HG02678 (cell line): ENCODE measurements at regions not wholly inside any gene's neighbourhood (a gene's known extent, or its start where the extent isn't known, plus 50 kb on each side); places are given as distances from the start of the nearest gene placed in this dataset.
"Not testable (repeated sequence)": the region's sequence is repeated elsewhere in the genome, so short reads cannot be mapped to it uniquely, and the experiment has no call there.

Experiments used
- ATAC-seq: cut with Tn5 transposase; IDR thresholded peaks from one replicate; pipeline ENCODE4 v1.9.1; 2021; ENCODE audit warnings: mild to moderate bottlenecking, moderate library complexity; ENCODE audit not compliant: unreplicated experiment

DNA sequence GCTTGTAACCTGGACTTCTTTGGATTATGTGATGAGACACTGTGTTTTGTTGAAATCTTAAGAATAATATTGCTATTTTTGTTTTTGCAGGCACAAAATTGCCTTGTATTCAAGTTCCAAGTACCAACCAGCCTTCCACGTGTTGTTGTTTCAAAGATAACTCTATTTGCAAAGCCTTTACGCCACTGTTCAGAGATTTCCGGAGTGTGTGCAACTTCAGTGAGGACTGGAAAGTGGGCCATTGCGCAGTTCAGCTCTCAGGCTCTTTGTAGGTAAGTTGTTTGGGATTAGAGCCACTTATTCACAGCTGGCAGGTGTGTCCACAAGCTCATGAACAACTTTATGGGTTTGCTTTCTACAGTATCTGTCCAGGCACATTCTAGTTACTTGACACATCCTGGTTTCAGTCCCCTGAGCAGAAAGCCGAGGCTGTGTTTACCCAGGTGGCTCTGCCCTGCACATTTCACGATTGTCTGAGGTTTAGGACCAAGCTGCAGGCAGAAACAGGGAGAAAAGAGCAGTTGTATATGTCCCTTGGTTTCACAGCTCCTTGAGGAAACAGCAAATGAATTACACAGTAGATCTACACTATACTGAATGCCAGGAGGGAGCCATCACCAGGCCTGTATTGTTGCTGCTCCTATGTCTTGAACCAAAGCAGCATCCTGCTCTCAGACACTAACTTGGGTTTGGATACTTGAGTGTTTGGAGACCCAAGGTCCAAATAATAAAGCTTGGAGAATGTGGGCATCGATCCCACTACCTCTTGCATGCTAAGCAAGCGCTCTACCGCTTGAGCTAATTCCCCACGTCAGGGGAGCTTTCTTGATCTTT is 136.1 kb upstream of the ZNF322 start:
- not testable (repeated sequence) for ATAC-seq

DNA sequence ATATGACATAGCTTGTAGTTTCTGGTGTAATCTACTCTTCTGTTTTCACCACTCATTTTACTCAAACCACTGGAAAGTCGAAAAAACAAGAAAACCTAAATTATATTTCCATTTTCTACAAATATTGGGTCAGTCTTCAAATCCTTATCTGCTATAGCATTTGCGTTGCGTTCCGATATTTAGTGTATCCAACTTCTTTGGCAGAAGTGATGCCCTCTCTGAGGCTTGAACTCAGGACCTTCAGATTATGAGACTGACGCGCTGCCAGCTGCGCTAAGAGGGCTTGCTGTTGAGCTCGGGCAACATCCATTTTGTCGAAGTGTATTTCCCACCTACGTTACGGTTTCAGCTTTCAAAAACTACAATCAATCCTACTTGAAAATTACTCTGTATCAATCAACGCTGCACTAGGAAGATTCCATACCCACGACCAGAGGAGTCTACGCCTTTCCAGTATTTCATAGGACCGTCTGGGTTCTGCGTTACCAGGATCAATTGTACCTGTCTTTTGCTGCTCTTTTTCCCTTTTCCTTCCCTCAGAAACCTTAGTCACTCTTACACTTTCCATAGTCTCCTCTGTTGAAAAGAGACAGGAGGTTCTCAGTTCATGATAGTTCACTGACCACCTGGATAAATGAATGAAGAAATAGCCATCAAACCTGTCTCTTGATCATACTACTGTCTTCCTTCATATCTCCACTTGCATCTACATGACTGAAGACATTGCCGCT is 140.5 kb upstream of the ZNF322 start:
- ATAC-seq: not testable (repeated sequence)

DNA sequence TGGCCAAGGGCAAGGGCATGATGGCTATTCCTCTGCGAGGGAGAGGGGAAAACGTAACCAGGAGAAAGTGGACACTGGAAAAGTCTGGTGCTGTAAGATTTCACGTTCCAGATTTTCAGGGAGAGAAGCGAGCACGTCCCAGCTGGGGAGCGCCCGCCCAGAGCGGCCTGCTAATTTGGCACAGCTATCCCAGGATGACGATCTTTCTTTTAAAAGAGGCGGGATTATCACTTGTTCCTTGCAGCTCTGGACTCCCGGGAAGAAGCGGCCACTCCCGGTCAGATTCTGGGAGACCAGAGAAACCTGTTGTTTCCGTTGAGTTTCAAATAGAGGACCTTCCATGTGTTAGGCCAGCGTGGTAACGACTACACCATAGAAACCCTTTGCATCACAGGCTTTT is 144.2 kb upstream of the ZNF322 start:
- ATAC-seq: not testable (repeated sequence)

DNA sequence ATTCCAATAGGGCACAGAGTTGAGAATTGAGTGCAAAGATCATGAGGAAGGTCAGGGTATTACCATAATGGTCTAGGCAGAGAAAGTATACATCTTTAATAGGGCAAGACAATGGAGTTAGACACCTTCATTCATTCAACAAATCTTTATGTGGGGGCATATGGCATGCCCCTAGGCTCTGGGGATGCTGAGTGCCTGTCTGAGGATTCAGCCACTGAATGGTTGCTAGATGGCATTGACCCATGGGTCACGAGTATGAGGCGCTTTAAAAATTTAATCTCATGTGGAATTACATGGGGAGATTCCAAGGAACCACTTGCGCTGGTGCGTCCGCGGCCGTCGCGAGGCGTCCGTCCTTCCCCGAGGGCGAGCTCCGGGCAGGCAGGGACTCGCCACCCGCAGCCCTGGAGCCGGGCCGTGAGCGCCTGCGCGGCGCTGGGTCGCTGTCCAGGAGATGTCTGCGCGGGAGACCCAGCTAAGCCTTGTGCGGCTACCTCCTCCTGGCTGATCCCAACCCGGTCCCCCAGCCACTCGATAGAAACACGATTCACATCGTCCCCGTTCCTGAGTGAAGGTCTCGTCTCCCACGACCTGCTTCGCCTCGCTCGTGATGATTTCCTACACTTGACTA is 152.1 kb upstream of the ZNF322 start:
- ATAC-seq: not testable (repeated sequence)

DNA sequence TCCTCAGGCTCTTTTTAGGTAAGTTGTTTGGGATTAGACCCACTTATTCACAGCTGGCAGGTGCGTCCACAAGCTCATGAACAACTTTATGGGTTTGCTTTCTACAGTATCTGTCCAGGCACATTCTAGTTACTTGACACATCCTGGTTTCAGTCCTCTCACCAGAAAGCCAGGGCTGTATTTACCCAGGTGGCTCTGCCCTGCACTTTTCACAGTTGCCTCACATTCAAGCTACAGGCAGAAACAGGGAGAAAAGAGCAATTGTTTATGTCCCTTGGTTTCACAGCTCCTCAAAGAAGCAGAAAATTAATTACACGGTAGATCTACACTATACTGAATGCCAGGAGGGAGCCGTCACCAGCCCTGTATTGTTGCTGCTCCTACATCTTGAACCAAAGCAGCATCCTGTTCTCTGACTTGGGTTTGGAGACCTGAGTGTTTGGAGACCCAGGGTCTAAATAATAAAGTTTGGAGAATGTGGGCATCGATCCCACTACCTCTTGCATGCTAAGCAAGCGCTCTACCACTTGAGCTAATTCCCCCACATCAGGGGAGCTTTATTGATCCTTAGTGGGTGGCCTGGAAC is 159.2 kb upstream of the ZNF322 start:
- ATAC-seq: not testable (repeated sequence)

DNA sequence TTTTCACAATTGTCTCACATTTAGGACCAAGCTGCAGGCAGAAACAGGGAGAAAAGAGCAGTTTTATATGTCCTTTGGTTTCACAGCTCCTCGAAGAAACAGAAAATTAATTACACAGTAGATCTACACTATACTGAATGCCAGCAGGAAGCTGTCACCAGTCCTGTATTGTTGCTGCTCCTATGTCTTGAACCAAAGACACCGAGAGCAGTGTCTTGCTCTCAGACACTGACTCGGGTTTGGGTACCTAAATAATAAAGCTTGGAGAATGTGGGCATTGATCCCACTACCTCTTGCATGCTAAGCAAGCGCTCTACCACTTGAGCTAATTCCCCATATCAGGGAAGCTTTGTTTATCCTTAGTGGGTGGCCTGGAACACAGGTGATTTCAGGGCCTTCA is 168.4 kb upstream of the ZNF322 start:
- not testable (repeated sequence) for ATAC-seq

DNA sequence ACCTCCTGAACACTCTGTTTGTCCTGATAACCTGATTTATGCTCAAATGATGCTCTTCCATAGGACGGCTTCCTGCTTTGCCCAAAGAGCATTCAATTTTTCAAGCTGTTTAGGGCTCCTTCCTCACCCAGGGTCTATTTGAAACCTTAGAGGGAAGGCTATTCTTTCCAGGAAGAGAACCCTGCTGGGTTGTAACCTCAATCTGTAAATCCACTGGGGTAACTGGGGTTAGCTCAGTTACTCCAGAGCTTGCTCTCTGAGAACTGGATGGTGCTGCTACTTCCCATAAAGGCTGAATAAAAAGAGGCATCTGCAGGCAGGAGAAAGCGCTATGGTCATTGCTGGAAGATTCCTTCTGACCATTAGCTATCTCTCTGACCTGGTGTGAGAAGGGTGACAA is 169.9 kb upstream of the ZNF322 start:
- ATAC-seq: not testable (repeated sequence)

DNA sequence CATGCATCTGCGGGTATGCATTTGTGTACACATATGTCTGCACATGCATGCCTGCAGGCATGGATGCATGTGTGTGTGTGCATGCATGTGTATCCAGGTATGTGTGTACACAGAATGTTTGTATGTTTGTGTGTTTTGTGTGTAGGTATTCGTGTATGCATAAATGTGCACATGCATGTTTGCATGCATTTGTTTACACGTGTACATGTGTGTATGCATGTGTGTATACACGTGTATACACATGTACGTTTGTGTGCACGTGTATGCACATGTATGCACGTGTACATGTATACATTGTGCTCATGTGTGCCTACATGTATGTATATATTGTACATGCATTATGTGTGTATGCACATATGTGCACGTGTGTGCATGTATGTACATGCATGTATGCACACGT is 171.4 kb upstream of the ZNF322 start:
- ATAC-seq: not testable (repeated sequence)

DNA sequence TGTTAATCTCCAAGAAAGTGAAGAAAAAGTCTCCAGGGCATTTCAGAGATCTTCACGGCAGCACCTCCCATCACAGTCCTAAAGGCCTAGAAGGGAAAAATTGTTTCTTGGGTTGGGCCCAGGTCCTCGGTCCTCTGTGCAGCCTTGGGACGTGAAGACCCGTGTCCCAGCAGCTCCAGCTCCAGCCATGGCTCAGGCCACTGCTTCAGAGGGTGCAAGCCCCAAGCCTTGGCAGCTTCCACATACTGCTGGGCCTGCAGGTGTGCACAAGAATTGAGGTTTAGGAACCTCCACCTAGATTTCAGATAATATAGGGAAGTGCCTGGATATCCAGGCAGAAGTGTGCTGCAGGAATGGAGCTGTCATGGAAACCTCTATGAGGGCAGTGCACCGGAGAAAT is 176.2 kb upstream of the ZNF322 start:
- not testable (repeated sequence) for ATAC-seq

DNA sequence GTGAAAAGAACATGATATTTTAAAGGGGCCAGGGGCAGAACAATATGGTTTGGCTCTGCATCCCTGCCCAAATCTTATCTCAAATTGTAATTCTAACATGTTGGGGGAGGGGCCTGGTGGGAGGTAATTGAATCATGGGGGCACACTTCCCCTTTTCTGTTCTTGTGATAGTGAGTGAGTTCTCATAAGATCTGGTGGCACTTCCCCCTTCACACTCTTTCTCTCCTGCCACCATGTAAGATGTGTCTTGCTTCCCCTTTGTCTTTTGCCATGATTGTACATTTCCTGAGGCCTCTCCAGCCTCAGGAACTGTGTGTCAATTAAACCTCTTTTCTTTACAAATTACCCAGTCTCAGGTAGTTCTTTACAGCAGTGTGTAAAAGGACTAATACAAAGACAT is 177.1 kb upstream of the ZNF322 start:
- not testable (repeated sequence) for ATAC-seq

DNA sequence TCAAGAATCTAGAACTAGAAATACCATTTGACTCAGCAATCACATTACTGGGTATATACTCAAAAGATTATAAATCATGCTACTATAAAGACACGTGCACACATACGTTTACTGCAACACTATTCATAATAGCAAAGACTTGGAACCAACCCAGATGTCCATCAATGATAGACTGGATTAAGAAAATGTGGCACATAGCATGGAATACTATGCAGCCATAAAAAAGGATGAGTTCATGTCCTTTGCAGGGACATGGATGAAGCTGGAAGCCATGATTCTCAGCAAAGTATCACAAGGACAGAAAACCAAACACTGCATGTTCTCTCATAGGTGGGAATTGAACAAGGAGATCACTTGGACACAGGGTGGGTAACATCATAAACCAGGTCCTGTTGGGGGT is 185.3 kb upstream of the ZNF322 start:
- not testable (repeated sequence) for ATAC-seq

DNA sequence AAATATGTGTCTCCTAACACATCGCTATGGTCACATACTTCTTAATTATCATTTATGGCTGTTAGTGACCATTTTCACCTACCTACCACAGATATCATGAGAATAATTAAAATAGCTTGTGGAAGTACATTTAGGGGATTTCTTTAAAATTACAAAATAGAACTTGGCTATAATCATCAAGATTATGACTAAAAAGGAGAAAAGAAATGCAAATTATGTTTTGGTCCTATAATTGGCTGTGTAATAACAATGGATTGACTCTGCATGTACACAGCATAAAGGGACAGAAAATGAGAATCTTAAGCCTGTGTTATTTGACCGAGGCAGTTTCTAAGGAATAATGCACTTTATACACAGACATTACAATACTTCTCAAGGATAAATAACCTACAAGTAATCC is 197.7 kb upstream of the ZNF322 start:
- ATAC-seq: not testable (repeated sequence)

DNA sequence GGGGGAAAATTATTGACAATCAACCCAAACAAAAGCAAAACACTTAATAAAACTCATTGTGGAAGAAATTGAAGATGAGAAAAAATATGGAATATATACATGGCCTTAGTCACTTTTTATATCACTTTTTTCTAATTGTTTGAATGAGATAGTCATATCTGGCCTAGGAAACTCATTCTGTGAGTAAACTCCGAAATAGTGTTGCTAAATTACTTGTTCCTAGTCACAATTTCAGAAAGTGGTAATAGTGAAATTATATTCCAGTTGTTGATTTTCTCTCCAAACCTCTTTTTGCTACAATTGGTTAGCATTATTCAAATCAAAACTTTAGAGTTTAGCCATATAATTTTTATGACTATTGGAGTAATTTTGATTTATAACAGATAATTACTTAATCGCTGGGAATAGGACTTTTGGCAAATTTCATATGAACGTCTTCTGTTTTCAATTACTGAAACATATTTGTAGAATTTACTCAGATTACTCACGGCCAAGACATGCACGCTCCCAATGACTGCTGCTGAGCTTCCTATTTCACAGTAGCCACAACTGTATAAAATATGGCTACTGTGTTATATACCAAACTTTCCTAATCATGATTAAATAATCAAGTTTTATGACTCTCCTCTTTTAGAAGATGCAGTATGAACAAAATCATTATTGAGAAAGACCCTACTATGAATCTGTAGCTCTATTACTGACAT is 199.7 kb upstream of the ZNF322 start:
- ATAC-seq: not testable (repeated sequence)

DNA sequence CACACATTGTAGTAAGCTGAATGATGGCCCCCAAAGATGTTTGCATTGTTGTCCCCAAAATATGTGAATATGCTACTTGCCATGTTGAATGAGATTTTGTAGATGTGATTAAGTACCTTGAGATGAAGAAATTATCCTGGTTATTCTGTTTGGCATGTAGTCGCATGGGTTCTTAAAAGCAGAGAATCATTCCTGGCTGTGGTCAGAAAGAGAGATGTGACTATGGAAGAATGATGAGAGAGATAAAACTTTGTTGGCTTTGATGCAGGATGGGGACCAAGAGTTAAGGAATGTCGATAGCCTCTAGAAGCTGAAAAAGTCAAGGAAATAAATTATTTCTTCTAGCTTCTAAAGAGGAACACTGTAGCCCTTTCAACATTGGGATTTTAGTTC is 200.2 kb upstream of the ZNF322 start:
- ATAC-seq: not testable (repeated sequence)

DNA sequence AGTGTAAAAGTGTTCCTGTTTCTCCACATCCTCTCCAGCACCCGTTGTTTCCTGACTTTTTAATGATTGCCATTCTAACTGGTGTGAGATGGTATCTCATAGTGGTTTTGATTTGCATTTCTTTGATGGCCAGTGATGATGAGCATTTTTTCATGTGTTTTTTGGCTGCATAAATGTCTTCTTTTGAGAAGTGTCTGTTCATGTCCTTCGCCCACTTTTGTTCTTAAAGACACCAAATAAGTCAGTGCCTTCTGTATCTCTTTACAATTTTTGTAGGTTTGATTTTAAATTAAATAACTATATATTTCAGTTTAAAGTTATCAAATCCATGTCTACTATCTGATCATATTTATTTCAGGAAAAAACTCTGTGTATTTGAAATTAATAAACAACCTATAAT is 202.4 kb upstream of the ZNF322 start:
- ATAC-seq: not testable (repeated sequence)

DNA sequence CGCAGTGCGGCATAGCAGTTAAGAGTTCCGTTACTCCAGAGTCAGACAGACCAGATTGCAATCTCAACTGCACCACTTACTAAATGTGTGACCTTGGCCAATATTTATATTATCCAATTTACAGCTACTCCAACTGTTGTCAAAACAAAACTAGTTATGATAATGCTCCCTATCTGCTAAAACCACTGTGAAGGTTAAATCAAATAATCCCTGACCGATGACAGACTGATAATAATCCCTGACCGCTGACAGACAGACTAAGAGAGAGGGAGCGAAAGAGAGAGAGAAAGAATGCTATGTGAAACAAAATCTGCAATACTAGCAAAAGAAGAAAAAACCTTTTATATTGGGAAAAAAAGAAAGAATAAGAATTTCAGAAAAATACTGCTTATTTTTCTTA is 204.1 kb upstream of the ZNF322 start:
- not testable (repeated sequence) for ATAC-seq

DNA sequence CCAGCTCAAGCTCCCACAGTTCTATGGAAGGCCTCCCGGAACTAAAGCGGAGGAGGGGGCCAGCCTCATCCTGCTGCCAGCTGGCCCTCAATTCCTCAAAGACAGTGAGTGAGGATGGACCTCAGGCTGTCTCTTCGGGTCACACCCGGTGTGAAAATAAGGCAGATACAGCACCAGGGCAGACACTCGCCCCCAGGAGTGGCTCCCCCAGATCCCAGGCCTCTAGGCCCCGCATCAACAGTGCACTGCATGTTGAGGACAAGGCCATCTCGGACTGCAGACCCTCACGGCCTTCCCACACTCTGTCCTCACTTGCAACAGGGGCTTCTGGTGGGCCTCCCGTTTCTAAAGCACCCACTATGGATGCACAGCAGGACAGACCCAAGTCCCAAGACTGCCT is 239.2 kb upstream of the ZNF322 start:
- not testable (repeated sequence) for ATAC-seq

DNA sequence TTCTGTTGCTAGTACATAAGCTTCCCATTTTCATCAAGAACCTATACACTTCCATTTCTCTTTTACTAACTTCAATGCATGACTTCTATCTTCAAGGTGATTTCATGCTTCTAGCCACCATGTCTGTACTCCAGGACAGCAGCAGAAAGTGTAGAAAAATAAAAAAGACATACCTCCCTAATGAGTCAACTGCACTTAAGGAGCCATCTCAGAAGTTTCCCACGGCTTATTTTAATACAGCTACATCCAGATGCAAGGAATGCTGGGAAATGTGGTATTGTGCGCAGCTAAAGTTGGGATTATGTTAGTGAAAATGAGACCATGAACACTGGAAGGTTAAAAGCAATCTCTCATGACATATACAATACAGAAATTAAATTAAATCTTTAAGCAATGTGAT is 264.7 kb upstream of the ZNF322 start:
- ATAC-seq: not testable (repeated sequence)

DNA sequence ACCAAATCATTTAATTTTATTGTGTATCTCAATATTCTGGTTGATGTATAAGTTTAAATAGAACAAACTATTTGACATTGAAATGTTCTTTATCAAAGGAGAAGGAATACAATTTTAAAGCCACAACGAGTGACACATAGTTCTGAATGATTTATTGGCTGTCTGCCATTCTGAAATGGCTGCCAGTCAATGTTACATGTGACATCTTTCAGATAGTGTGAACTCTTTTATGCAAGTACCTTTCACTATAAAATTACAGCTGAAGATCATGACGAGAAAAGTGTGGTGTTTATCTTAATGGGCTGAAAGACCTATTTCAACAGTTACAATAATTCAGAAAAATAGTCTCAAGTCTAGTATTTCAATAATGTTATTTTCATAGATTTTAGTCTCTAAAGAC is 268.6 kb upstream of the ZNF322 start:
- ATAC-seq: not testable (repeated sequence)

DNA sequence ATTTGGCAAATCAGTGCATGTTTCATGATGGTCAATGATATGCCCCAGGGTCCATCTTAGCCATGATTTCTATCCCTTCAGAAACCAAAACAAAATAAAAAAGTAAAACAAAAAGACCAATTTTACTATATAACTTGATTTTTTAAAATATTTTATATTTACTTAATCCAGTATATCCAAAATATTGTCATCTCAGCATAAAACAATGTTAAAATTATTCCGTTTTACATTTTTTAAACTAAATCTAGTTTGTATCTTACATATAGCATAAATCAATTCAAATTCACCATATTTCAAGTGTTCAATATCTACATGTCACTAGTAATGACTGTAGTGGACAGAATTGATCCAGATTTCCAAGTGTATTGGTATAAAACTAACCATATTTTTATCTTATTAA is 277.7 kb upstream of the ZNF322 start:
- ATAC-seq: not testable (repeated sequence)

DNA sequence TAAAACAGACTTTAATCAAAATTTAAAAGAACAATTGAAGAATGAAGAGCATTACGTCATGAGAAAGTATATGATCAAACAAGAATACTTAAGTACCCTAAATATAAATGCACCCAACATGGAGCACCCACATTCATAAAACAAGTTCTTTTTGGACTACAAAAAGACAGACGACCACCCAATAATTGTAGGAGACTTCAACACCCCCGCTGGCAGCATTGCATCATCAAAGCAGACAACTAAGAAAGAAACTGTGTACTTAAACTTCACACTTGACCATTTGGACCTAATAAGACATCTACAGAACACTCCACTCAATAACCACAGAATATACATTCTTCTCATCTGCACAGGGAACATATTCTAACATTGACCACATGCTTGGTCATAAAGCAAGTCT is 291.7 kb upstream of the ZNF322 start:
- not testable (repeated sequence) for ATAC-seq
